GOT3 (cell line): ENCODE measurements at regions not wholly inside any gene's neighbourhood (a gene's known extent, or its start where the extent isn't known, plus 50 kb on each side); places are given as distances from the start of the nearest gene placed in this dataset.
"Not testable (repeated sequence)": the region's sequence is repeated elsewhere in the genome, so short reads cannot be mapped to it uniquely, and the experiment has no call there.

Experiments
- DNase-seq: peaks from one replicate; lab custom pipeline; 2025; ENCODE audit warnings: mixed read lengths; lab: John Stamatoyannopoulos, UW

DNA sequence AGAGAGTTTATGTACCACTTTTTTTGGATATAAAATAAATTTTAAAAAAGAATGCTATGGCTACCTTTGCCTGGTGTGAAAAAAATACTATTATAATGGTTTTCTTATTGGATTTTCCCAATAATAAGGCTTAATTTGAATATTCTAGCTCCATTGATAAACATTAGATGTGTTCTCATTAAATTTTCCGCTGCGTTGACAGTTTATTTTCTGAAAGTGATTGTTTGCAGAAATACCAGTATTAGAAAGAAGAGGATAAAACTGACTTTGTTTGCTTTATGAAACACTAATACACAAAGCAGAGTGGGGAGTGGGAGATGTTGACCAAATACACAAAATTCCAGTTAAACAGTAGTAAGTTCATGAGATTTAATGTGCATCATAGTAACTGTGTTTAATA lies 433.3 kb upstream of the TMEFF2 start:
- DNase-seq: no peak

DNA sequence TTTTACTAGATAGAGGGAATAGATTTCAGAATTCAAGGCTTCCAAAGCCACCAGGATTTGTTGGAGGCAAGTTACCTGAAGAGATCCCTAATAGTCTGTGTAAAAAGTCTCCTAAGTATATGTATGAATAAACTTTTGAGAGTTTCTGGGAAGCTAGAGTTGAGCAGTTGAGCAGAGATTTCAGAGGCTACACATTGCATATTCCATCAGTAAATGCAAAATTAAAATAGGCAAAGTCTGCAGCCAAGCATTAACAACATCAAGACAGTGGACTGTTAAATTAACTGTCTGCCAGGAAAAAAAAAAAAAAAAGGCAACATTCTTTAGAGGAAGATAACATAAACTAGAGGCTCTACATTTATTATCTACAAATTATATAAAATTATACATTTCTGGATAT lies 420.4 kb upstream of the TMEFF2 start:
- DNase-seq: no peak

DNA sequence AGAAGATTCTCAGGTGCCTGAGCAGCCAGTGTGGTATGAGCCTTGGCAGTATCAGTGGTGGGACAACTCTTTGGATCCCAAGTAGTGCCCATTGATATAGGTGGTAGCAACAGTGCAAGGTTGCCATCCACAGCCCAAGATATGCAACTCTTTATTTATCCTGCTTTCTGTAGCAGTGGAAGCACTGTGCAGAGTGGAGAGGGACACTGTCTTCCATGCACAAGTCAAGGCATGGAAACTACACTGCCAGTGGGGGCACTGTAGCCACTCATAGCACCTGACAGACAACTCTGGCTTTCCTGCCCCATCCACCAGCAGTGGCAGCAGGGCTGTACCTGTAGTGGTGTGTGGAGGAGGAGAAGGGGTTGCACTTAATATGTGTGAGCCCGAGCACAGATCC lies 409.6 kb upstream of the TMEFF2 start:
- no peak for DNase-seq

DNA sequence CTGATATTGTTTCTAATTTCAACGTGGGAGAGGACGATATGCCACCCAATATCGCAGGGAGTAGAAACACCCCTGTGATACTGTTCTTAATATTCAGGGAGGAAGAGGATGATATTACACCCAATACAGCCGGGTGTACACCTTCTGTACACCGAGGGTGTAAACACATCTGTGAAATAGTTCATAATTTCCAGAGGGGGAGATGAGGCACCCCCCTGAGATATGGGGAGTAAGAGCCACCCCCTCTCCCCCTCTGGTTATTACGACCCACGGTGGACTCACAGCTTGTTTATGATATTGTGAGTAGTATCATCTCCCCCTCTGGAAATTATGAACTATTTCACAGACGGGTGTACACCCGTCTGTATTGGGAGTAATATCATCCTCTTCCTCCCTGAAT lies 403.9 kb upstream of the TMEFF2 start:
- not testable (repeated sequence) for DNase-seq

DNA sequence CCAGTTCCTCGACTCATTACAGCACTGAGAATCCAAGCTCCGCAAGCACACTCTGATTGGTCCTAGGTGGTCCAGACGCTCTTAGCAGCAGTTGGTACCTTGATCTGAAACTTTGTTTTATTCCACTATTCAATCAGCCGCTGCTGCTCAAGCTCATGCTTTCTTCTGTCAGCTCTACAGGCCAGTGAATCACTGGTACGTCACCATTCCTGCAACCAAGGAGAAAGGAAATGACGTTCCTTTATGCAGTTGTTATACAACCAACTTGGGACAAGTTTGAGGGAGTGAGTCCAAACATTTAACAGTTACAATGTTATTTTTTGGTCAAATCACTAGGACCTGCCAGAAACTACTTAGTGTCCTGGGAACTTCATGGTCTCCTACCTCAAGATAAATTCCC lies 398.8 kb upstream of the TMEFF2 start:
- no peak for DNase-seq

DNA sequence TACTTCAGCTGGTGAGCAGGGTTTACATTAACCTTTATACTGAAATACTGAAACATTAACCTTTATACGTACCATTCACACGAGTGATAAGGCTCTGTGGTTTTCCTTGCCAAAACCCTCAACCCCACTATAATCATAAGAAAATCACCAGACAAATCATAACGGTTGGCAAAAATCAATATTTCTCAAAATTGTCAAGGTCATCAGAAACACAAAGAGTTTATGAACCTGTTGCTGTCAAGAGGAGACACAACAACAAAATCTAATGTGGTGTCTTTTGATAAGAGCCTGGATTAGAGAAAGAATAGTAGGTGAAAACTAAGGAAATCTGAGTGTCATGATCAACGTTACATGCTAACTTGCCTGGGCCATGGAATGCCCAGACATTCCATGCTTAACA lies 396.9 kb upstream of the TMEFF2 start:
- no peak for DNase-seq

DNA sequence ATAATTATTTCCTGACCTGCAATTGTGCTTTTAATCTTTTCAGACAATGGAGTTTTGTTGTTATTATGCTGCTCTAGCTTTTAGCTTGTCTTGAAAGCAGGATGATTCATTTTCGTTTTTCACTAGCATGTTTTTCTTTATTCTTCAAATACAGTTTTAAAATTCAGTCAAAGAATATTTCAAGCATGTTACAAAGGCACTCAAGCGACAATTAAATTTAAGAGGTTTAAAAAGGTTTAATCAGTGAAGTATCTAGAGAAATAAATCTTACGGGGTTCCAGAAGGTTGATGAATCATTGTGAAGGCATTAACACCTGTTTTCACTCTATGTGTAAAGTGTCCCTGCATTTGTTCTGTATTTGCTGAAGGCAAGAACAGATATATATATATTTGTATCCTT lies 390.7 kb upstream of the TMEFF2 start:
- DNase-seq: no peak

DNA sequence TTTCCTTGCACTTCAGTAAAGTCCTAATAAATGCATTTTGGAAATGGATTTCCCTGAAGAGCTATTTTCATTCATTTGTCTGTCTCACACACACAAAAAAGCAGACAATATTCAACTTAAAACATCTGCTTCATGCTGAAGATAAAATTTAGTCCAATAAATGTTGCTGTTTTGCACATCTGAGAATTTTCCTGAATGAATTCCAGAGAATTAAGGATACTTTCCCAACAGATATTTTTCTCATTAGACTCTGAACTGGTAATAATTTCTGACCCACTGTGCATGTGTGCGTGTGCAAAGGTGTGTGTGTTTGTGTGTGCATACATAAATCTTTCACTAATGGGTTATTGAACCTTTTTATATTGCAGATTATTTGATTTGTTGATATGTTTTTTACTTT lies 390.2 kb upstream of the TMEFF2 start:
- no peak for DNase-seq

DNA sequence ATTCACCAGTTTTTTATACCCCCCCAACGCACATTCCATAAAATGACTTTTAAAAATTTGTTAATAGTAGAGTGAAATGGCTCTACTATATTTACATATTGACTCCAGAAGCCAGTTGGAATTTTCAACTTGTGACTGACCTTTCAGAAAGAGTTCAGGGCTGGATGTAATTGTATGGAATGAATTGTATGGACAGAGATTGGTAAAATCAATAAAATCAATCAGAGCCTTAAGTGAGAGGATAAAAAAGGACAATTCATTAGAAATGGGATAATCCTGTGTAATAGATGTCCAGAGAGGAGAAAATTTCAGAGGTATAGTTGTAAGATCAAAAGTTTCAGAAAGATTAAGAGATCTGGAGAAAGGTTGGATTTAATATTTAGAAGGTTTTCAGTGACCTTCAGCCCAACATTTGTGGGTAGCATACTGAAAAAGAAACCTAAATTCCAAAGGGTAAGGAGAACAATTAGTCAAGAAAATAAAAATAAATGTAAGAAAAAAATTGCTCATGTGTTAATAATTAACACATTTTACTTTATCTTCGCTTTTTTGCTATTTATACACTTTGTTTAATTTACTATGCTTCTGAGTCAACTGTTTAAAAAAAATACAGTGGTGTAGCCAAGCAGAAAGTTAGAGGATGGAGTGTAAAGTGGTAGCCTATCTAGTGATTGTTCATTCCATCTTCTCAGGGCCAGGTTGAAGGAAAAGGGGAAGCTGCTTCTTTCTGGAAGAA lies 385.4 kb upstream of the TMEFF2 start:
- no peak for DNase-seq

DNA sequence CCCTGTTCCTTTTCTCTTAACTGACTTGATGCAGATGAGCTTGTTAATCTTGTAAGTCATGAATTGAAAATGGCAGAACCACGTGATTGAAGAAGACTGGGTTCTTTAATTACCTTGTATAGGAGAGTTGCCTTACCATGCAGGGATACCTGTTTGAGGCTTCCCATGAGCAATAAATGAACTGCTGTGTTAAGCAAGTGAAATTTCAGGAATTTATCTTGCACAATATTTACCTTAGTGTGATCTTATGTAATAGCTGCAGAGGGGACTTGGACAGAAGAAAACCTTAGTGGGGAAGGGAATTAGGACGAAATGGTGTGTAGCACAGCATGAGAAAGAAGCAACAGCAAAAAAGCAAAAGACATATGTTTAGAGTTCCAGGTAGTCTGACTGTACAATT lies 384.0 kb upstream of the TMEFF2 start:
- DNase-seq: no peak

DNA sequence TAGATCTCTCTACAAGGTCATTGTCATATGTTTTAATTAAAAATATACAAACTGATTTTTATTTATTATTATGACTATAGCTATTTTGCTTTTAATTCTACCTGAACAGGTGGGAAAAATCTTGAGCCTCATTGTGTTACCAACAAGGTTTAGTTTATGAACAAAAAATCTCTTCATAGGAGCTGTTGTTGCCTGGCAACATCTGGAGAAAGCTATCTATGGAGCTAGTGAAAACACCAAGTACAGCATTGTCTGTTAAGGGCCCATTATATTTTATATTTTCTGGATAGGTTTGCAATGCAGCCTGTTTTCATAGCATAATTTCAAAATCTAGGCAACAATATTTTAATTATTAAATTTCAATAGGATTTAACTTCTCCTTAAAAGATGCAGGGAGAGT lies 383.0 kb upstream of the TMEFF2 start:
- no peak for DNase-seq

DNA sequence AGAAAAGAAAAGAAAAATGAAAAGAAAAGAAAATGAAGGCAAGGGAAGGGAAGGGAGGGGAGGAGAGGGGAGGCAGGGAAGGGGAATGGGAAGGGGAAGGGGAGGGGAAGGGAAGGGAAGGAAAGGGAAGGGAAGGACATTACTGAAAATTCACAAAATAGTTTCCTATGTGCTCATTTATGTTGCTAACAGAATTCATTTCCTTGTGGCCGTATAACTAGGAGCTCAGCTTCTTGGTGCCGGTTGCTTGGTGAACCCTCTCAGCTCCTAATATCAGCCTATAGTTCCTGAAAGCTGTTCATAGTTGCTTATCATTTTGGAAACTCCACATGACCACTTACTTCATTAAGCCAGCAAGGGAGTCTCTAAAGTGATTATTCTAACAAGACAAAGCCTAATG lies 379.8 kb upstream of the TMEFF2 start:
- no peak for DNase-seq

DNA sequence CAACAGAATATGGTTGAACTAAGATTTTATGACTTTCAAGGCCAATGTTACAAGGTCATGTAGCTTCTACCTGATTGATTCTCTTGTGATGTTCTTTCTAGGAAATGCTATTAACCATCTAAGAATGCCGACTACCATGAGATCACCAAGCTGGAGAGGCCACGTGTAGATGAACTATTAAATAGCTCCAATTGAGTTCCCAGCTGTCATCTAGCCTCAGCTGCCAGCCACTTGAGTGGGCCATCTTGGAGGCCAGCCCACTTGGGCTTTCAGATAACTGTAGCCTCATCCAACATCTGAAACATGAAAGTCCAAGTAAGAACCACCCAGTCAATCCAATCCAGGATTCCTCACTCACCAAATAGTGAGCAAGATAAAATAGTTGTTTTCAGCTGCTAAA lies 376.9 kb upstream of the TMEFF2 start:
- no peak for DNase-seq

DNA sequence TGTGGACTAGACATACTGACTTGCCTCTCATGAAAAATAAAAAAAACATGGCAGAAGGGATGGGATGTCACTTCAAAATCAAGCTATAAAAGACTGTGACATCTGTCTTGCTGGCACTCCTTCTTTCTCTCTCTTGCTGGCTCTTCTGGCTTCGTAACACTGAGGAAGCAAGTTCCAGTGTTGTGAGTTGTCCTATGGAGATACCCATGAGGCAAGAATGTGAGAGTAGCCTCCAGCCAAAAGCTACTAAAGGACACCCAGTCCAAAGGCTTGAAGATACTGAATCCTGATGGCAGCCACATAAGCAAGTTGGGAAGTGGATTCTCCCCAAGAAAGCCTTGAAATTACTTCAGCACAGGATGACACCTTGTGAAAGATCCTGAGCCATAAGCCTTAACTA lies 376.1 kb upstream of the TMEFF2 start:
- no peak for DNase-seq

DNA sequence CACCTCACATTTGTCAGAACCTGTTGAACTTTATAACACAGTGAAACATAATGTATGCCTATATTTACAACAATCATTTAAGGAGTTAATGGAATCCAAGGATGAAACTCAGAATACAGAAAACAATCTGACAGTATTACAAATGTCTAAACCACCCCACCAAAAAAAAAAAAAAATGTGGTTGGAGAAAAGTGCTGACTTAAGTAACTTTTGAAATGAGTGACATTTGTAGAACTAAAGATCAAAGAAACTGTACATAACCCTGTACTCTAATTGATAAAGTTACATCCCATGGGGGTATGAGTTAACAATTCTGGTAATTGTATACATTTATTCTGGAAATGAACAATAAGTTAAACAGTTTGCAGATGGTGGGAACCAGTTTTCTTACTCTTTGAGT lies 372.1 kb upstream of the TMEFF2 start:
- DNase-seq: no peak

DNA sequence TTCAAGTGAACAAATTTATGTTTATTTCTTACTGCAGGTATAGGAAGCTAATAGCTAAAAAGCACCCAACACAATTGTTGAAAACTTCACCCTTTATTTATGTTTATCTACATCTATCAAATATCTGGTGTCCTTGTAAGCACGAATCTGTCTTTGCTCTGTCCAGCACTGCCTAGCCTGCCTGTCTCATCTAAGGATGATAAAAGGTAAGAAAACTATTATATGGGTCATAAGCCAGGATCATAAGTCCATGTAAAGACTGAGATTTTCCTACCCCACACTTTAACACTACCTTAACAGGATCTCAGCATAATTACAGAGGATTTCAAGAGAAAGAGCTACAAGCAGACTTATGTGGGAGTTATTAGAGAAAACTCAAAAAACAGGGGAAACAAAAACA lies 365.6 kb upstream of the TMEFF2 start:
- no peak for DNase-seq

DNA sequence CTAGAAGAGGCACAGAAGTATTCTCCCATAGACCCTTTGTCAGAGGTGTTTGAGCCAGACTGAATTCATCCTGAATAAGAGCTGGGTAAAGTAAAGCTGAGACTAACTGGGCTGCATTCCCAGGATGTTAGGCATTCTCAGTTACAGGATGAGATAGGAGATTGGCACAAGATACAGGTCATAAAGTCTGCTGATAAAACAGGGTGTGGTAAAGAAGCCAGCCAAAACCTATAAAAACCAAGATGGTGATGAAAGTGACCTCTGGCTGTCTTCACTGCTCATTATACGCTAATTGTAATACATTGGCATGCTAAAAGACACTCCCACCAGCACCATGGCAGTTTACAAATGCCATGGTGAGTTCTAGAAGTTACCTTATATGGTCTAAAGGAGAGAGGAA lies 364.9 kb upstream of the TMEFF2 start:
- no peak for DNase-seq

DNA sequence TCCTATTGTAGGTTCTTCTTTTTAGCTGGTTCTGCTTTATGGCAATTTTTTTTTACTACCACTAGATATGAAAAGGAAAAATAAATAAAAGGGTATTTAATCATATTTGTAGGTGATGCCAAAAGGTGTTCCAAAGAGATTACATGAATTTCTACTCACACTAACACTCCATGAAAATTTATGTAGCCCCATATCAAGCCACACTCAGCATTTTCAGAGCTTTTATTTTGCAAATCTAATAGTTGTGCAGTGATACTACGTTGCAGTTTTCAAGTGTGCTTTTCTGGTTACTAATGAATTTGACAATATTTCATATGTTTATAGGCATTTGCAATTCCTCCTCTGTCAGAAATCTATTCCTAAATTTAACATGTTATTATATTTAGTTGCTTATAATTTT lies 363.9 kb upstream of the TMEFF2 start:
- no peak for DNase-seq

DNA sequence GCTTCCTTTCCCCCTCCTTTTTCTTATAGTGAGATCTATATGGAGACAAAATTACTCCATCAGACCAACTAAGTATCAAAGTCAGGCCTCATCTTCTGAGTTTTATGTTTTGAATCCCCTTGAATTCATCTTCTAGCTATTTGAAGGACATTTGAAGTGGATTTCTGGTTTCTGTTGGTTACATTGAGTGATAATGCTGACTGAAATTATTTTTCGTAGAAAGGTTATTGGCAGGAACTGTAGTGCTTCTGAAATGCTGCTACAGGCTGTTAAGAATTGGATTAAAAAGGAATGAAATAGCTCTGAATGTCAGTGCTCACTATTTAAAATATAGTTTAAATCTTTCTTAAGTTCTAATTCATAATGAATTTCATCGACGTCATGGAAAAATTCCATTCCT lies 361.0 kb upstream of the TMEFF2 start:
- no peak for DNase-seq

DNA sequence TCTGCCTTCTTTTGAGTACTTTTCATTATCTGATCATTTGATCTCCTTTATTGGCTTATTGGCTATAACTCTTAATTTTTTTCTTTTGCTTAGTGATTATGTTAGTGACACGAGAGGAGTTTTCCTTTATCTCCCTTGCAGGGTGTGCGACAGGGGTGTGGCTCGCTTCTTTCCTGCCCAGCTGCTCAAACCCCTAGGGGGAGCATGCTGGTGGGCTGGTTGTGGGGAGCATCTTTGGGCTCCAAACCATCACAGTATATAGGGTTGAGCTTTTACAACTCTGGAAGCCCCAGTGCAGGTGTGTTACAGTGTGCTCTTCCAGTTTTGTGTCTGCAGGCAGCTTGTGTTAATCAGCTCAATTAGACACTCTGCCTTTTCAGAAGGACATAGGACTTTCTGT lies 357.0 kb upstream of the TMEFF2 start:
- DNase-seq: no peak

DNA sequence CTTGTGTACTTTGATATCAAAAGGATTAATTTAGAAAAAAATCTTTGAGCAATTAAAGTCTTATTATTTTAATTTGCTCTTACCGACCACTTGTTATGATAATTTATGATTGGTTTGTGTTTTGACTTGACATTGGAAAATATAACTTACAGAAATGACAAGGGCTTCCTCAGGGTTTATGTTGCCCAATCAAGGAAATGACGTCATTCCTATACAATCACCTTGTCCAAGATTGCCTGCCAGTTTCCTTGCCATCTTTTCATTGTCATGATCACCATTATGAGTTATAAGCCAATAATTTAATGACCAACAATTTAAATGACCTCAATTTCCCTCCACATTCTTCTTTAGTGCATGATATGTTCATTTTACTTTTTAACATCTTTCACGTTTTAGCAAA lies 351.8 kb upstream of the TMEFF2 start:
- DNase-seq: no peak

DNA sequence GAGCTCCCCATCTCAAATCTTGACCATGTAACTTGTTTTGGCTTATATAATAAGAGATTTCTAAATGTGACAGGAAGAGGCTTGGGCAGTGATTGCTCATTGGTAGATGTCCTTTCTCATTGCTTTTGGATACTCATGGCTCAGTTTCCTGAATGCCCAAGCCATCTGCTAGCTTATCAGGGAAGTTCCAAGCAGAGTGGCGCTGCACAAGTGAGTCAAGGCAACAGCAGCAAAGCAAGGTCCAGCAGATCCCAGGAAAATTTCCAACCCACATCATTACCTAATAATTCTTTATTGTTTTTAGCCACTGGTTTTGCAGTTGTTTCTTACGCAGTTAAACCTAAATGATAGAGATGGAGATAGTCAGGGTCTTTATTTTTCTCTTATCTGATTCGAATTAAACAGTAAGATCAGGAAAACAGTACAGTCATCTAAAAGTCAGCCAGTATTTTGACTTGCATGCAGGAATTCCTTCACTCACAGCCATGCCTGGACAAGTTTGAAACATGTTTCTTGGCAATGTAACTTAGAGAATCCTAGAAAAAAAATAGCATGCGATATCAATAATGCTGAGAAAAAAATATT lies 349.7 kb upstream of the TMEFF2 start:
- no peak for DNase-seq

DNA sequence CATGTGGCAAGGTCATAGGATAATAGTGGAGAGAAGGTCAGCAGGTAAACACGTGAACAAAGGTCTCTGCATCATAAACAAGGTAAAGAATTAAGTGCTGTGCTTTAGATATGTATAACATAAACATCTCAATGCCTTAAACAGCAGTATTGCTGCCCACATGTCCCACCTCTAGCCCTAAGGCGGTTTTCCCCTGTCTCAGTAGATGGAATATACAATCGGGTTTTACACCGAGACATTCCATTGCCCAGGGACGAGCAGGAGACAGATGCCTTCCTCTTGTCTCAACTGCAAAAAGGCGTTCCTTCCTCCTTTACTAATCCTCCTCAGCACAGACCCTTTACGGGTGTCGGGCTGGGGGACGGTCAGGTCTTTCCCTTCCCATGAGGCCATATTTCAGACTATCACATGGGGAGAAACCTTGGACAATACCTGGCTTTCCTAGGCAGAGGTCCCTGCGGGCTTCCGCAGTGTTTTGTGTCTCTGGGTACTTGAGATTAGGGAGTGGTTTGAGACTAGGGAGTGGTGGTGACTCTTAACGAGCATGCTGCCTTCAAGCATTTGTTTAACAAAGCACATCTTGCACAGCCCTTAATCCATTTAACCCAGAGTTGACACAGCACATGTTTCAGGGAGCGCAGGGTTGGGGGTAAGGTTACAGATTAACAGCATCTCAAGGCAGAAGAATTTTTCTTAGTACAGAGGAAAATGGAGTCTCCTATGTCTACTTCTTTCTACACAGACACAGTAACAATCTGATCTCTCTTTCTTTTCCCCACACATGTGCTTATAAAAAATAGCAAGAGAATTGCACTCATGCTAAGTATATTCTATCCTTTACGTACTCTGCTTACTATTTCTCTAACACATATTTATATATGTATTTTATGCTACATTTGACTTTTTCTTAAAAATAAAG lies 347.7 kb upstream of the TMEFF2 start:
- not testable (repeated sequence) for DNase-seq
